ENCODE measurements at regions not wholly inside any gene's neighbourhood (a gene's known extent, or its start where the extent isn't known, plus 50 kb on each side); places are given as distances from the start of the nearest gene placed in this dataset.

- no peaks in the 10 kb centered on the region for H3K79me2 ChIP-seq (ENCODE audit: insufficient read depth, low read length)
- H3K27me3 ChIP-seq (ENCODE audit: insufficient read depth, low read length, poor library complexity): no peaks in the 10 kb centered on the region
- TF ChIP-seq CTCF (IDR thresholded peaks at IDR 0.05; ENCODE audit: borderline replicate concordance, extremely low read depth, low read length, poor library complexity, severe bottlenecking) (no peak), EZH2 (IDR thresholded peaks at IDR 0.05; ENCODE audit: borderline replicate concordance, low read depth, low read length, severe bottlenecking) (no peak)
- DNase-seq: no peak
- no peak overlapping the region for H3K9ac ChIP-seq (ENCODE audit: low read depth, low read length)
- H3K9me3 ChIP-seq (ENCODE audit: insufficient read depth, low read length, severe bottlenecking): no peaks in the 10 kb centered on the region
- no peak overlapping the region for H3K4me3 ChIP-seq (ENCODE audit: low read depth in 1 of 2, low read length in 2 of 2)
- no peak overlapping the region for H3K27ac ChIP-seq (ENCODE audit: low read length)
- no peaks in the 10 kb centered on the region for H3K36me3 ChIP-seq (ENCODE audit: insufficient read depth, low read length)
- no peak for ATAC-seq (ENCODE audit: insufficient read depth, low read depth)
- H2AFZ ChIP-seq (ENCODE audit: low read depth, low read length): no peak overlapping the region
- H3K4me2 ChIP-seq (ENCODE audit: insufficient read depth, low read length): no peak overlapping the region
- H3K4me1 ChIP-seq (ENCODE audit: insufficient read depth, low read length): no peaks in the 10 kb centered on the region
- no peaks in the 10 kb centered on the region for H4K20me1 ChIP-seq (ENCODE audit: insufficient read depth, low read length)
Observed at GRCh38 chr4:181106398-181106797, 1136.8 kb upstream of the TENM3 start.

- Histone ChIP-seq H3K36me3 (ENCODE audit: insufficient read depth, low read length) (no peaks in the 10 kb centered on the region), H4K20me1 (ENCODE audit: insufficient read depth, low read length) (no peaks in the 10 kb centered on the region), H3K9ac (ENCODE audit: low read depth, low read length) (no peak overlapping the region), H3K4me2 (ENCODE audit: insufficient read depth, low read length) (no peak overlapping the region), H3K4me1 (ENCODE audit: insufficient read depth, low read length) (no peaks in the 10 kb centered on the region), H3K79me2 (ENCODE audit: insufficient read depth, low read length) (no peaks in the 10 kb centered on the region), H3K4me3 (ENCODE audit: low read depth in 1 of 2, low read length in 2 of 2) (no peak overlapping the region), H2AFZ (ENCODE audit: low read depth, low read length) (no peak overlapping the region), H3K9me3 (ENCODE audit: insufficient read depth, low read length, severe bottlenecking) (no peaks in the 10 kb centered on the region), H3K27ac (ENCODE audit: low read length) (no peak overlapping the region), H3K27me3 (ENCODE audit: insufficient read depth, low read length, poor library complexity) (no peaks in the 10 kb centered on the region)
- TF ChIP-seq EZH2 (IDR thresholded peaks at IDR 0.05; ENCODE audit: borderline replicate concordance, low read depth, low read length, severe bottlenecking) (no peak), CTCF (IDR thresholded peaks at IDR 0.05; ENCODE audit: borderline replicate concordance, extremely low read depth, low read length, poor library complexity, severe bottlenecking) (no peak)
- DNase-seq: no peak
- no peak for ATAC-seq (ENCODE audit: insufficient read depth, low read depth)
Observed at GRCh38 chr4:181108237-181108636, 1135.0 kb upstream of the TENM3 start.

- Histone ChIP-seq H2AFZ (ENCODE audit: low read depth, low read length) (no peak overlapping the region), H3K27ac (ENCODE audit: low read length) (no peak overlapping the region), H3K4me3 (ENCODE audit: low read depth in 1 of 2, low read length in 2 of 2) (no peak overlapping the region), H3K4me1 (ENCODE audit: insufficient read depth, low read length) (no peaks in the 10 kb centered on the region), H3K36me3 (ENCODE audit: insufficient read depth, low read length) (no peaks in the 10 kb centered on the region), H3K4me2 (ENCODE audit: insufficient read depth, low read length) (no peak overlapping the region), H3K79me2 (ENCODE audit: insufficient read depth, low read length) (no peaks in the 10 kb centered on the region), H4K20me1 (ENCODE audit: insufficient read depth, low read length) (no peaks in the 10 kb centered on the region), H3K27me3 (ENCODE audit: insufficient read depth, low read length, poor library complexity) (no peaks in the 10 kb centered on the region), H3K9ac (ENCODE audit: low read depth, low read length) (no peak overlapping the region), H3K9me3 (ENCODE audit: insufficient read depth, low read length, severe bottlenecking) (no peaks in the 10 kb centered on the region)
- no peak for TF ChIP-seq CTCF (IDR thresholded peaks at IDR 0.05; ENCODE audit: borderline replicate concordance, extremely low read depth, low read length, poor library complexity, severe bottlenecking)
- no peak for TF ChIP-seq EZH2 (IDR thresholded peaks at IDR 0.05; ENCODE audit: borderline replicate concordance, low read depth, low read length, severe bottlenecking)
- no peak for DNase-seq
- no peak for ATAC-seq (ENCODE audit: insufficient read depth, low read depth)
Observed at GRCh38 chr4:181119186-181119585, 1124.0 kb upstream of the TENM3 start.

GRCh38 chr4:181121733-181122132 lies 1121.5 kb upstream of the TENM3 start:
- Histone ChIP-seq H4K20me1 (ENCODE audit: insufficient read depth, low read length) (no peaks in the 10 kb centered on the region), H3K9ac (ENCODE audit: low read depth, low read length) (no peak overlapping the region), H3K4me1 (ENCODE audit: insufficient read depth, low read length) (no peaks in the 10 kb centered on the region), H3K4me2 (ENCODE audit: insufficient read depth, low read length) (no peak overlapping the region), H3K4me3 (ENCODE audit: low read depth in 1 of 2, low read length in 2 of 2) (no peak overlapping the region), H3K9me3 (ENCODE audit: insufficient read depth, low read length, severe bottlenecking) (no peaks in the 10 kb centered on the region), H3K79me2 (ENCODE audit: insufficient read depth, low read length) (no peaks in the 10 kb centered on the region), H3K36me3 (ENCODE audit: insufficient read depth, low read length) (no peaks in the 10 kb centered on the region), H2AFZ (ENCODE audit: low read depth, low read length) (no peak overlapping the region), H3K27me3 (ENCODE audit: insufficient read depth, low read length, poor library complexity) (no peaks in the 10 kb centered on the region), H3K27ac (ENCODE audit: low read length) (no peak overlapping the region)
- DNase-seq (no peak), ATAC-seq (ENCODE audit: insufficient read depth, low read depth) (no peak)
- TF ChIP-seq EZH2 (IDR thresholded peaks at IDR 0.05; ENCODE audit: borderline replicate concordance, low read depth, low read length, severe bottlenecking) (no peak), CTCF (IDR thresholded peaks at IDR 0.05; ENCODE audit: borderline replicate concordance, extremely low read depth, low read length, poor library complexity, severe bottlenecking) (no peak)
